Osteoblast (primary cell): ENCODE measurements at regions not wholly inside any gene's neighbourhood (a gene's known extent, or its start where the extent isn't known, plus 50 kb on each side); places are given as distances from the start of the nearest gene placed in this dataset.

Experiments used
- DNase-seq: peaks from one replicate; pipeline ENCODE4 v3.0.0; 2011; ENCODE audit warnings: low spot score, mixed read lengths; ENCODE audit not compliant: insufficient read length; ENCODE audit errors: missing footprints
- H2AFZ ChIP-seq: 2 replicates; pipeline ENCODE4 v1.6.0; 2011; ENCODE audit warnings: mild to moderate bottlenecking, low read length
- H3K27ac ChIP-seq: 2 replicates; pipeline ENCODE4 v1.5.1; 2011; ENCODE audit warnings: mild to moderate bottlenecking, low read depth, low read length, moderate library complexity
- H3K27me3 ChIP-seq: 2 replicates; pipeline ENCODE4 v1.6.0; 2012; ENCODE audit warnings: mild to moderate bottlenecking, control low read depth, inconsistent platforms, low read length, moderate library complexity; ENCODE audit not compliant: insufficient read depth
- H3K36me3 ChIP-seq: 2 replicates; pipeline ENCODE4 v1.5.1; 2011; ENCODE audit warnings: mild to moderate bottlenecking, low read length, control low read depth, moderate library complexity; ENCODE audit not compliant: insufficient read depth
- H3K4me1 ChIP-seq: 2 replicates; pipeline ENCODE4 v1.5.1; 2011; ENCODE audit warnings: mild to moderate bottlenecking, low read length, control low read depth, moderate library complexity; ENCODE audit not compliant: insufficient read depth
- H3K4me2 ChIP-seq: 2 replicates; pipeline ENCODE4 v1.6.0; 2011; ENCODE audit warnings: mild to moderate bottlenecking, low read length; ENCODE audit not compliant: insufficient read depth
- H3K4me3 ChIP-seq: fragments of 200-600 bp; sonication (generic); 3 replicates; pipeline ENCODE4 v1.5.1; 2012; ENCODE audit warnings: mild to moderate bottlenecking, low read length, inconsistent platforms; ENCODE audit not compliant: insufficient read depth
- H3K79me2 ChIP-seq: 2 replicates; pipeline ENCODE4 v1.6.0; 2012; ENCODE audit warnings: mild to moderate bottlenecking, low read length, control low read depth, inconsistent platforms; ENCODE audit not compliant: insufficient read depth
- H3K9me3 ChIP-seq: 2 replicates; pipeline ENCODE4 v1.5.1; 2011; ENCODE audit warnings: low read depth, low read length, control low read depth
- H4K20me1 ChIP-seq: 2 replicates; pipeline ENCODE4 v1.6.0; 2012; ENCODE audit warnings: mild to moderate bottlenecking, low read length, control low read depth; ENCODE audit not compliant: insufficient read depth
- CTCF ChIP-seq: IDR thresholded peaks from 2 replicates; pipeline ENCODE4 v1.5.1; 2011; ENCODE audit warnings: mild to moderate bottlenecking, low read depth, low read length, moderate library complexity; ENCODE audit errors: extremely low read depth

GRCh38 chr5:67903656-67904055 is 311.9 kb upstream of the PIK3R1 start:
- Histone ChIP-seq H3K27ac (no peak overlapping the region), H3K4me2 (no peak overlapping the region), H3K36me3 (no peaks in the 10 kb centered on the region), H3K27me3 (no peaks in the 10 kb centered on the region), H3K4me3 (no peak overlapping the region), H3K79me2 (no peaks in the 10 kb centered on the region), H3K4me1 (no peaks in the 10 kb centered on the region), H4K20me1 (no peaks in the 10 kb centered on the region), H2AFZ (no peak overlapping the region), H3K9me3 (no peaks in the 10 kb centered on the region)
- no peak for DNase-seq
- no peak for TF ChIP-seq CTCF

- Histone ChIP-seq H3K4me3 (no peak overlapping the region), H3K4me1 (no peaks in the 10 kb centered on the region), H4K20me1 (no peaks in the 10 kb centered on the region), H3K27me3 (no peaks in the 10 kb centered on the region), H2AFZ (no peak overlapping the region), H3K79me2 (no peaks in the 10 kb centered on the region), H3K27ac (no peak overlapping the region), H3K36me3 (no peaks in the 10 kb centered on the region), H3K9me3 (no peaks in the 10 kb centered on the region), H3K4me2 (no peak overlapping the region)
- TF ChIP-seq CTCF: no peak
- DNase-seq: no peak
Measured at GRCh38 chr5:67903121-67903520, 312.4 kb upstream of the PIK3R1 start.

- no peaks in the 10 kb centered on the region for H3K4me1 ChIP-seq
- H3K27ac ChIP-seq: no peak overlapping the region
- H2AFZ ChIP-seq: no peak overlapping the region
- H3K27me3 ChIP-seq: no peaks in the 10 kb centered on the region
- no peak for DNase-seq
- H3K36me3 ChIP-seq: no peaks in the 10 kb centered on the region
- no peak overlapping the region for H3K4me3 ChIP-seq
- no peaks in the 10 kb centered on the region for H3K9me3 ChIP-seq
- no peak overlapping the region for H3K4me2 ChIP-seq
- no peaks in the 10 kb centered on the region for H4K20me1 ChIP-seq
- no peak for TF ChIP-seq CTCF
- no peaks in the 10 kb centered on the region for H3K79me2 ChIP-seq
Measured at GRCh38 chr5:67902497-67902830, 313.1 kb upstream of the PIK3R1 start.

DNA sequence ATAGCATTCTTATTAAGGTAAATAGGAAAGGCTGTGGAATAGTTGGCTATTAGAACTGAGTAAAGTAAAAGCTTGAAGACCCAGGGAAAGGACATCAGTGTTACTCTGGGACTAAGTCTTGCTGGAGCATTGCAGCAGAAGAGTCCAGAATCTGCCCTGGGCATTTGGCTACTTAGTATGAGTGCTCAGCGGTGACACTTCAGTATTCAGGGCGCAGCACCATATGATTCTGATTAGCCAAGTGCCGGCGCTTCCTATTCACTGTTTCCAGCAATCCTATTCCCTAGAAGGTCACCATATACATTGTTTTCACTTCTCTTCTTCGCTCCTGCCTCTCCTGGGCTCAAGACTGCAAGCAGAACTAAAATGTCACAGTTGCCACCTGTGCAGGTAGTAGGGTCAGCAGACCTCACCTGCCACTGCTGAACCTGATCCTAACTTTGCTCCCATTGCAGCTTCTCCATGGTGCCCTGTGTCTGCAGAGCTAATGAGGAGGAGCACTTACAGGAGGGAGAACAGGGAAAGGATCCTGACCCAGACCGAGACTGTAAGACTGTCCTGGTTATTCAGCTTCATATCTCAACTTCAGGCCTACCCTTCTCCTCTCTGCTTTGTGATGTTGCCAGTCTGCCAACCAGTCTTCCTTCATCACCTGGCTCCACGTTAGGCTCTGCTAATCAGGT is 313.6 kb upstream of the PIK3R1 start:
- Histone ChIP-seq H2AFZ (no peak overlapping the region), H3K36me3 (no peaks in the 10 kb centered on the region), H3K4me2 (no peak overlapping the region), H4K20me1 (no peaks in the 10 kb centered on the region), H3K9me3 (no peaks in the 10 kb centered on the region), H3K27ac (no peak overlapping the region), H3K4me3 (no peak overlapping the region), H3K4me1 (no peaks in the 10 kb centered on the region), H3K79me2 (no peaks in the 10 kb centered on the region), H3K27me3 (no peaks in the 10 kb centered on the region)
- DNase-seq: no peak
- TF ChIP-seq CTCF: no peak
